ENCODE measurements at regions not wholly inside any gene's neighbourhood (a gene's known extent, or its start where the extent isn't known, plus 50 kb on each side); places are given as distances from the start of the nearest gene placed in this dataset.

DNA sequence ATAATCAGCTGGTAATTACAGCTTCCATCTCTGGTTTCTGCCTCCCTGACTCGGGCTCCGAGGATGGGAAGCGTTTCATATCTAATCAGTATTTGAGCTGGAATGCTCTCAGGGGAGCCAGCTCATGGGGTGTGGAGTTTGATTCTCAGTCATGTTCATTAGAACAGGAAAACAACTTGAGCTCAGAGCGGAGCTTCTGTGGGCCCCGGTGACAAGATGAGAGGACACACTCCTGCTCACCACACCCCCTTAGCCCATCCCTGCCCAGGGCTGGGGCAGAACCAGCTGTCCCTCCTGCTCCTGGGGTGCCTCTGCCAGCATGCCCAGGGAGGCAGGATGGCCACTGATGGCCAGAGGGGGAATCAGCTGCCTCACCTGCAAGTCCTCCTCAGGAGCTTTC is 726.0 kb downstream of the PTPRU start:
- DNase-seq (ENCODE audit: insufficient read length, low spot score) (no peak), FAIRE-seq (no peak)
- TF ChIP-seq PAX5 (IDR thresholded peaks at IDR 0.05; ENCODE audit: insufficient read depth, low read length, severe bottlenecking) (no peak), SPI1 (IDR thresholded peaks at IDR 0.05; ENCODE audit: low read depth, low read length) (no peak), POLR2AphosphoS5 (IDR thresholded peaks at IDR 0.05; ENCODE audit: low read depth, low read length) (no peak), TAF1 (IDR thresholded peaks at IDR 0.05; ENCODE audit: low read depth, low read length) (no peak), POLR2A (IDR thresholded peaks at IDR 0.05; ENCODE audit: low read depth, low read length) (no peak), POU2F2 (IDR thresholded peaks at IDR 0.05; ENCODE audit: low read depth, low read length) (no peak)

- TF ChIP-seq TAF1 (IDR thresholded peaks at IDR 0.05; ENCODE audit: low read depth, low read length) (no peak), POLR2AphosphoS5 (IDR thresholded peaks at IDR 0.05; ENCODE audit: low read depth, low read length) (no peak), PAX5 (IDR thresholded peaks at IDR 0.05; ENCODE audit: insufficient read depth, low read length, severe bottlenecking) (no peak)
- DNase-seq (ENCODE audit: insufficient read length, low spot score) (no peak), FAIRE-seq (no peak)
These were observed 725.2 kb downstream of the PTPRU start for GRCh38 chr1:29961293-29962059.

DNA sequence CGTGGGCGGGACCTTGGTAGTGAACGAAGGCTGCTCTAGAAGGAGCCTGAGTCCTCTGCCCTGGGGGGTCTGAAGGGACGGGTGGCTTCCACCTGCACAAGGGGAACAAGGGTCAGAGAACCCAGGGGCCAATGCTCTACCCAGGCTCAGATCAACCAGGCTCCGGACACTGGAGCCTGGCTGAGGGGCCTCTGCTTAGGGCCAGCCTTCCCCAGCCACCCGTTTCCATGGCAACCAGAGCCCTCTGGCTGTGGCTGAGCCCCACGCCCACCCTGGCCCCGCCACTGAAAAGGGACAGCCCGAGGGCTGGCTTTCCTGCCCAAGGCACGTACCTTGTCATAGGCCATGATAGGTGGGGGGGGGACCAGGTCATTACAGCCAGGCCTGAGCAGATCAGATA is 724.6 kb downstream of the PTPRU start:
- DNase-seq (ENCODE audit: insufficient read length, low spot score) (no peak), FAIRE-seq (no peak)
- TF ChIP-seq POU2F2 (IDR thresholded peaks at IDR 0.05; ENCODE audit: low read depth, low read length): no peak
- TF ChIP-seq SPI1 (IDR thresholded peaks at IDR 0.05; ENCODE audit: low read depth, low read length): no peak
- TF ChIP-seq POLR2AphosphoS5 (IDR thresholded peaks at IDR 0.05; ENCODE audit: low read depth, low read length): no peak
- no peak for TF ChIP-seq POLR2A (IDR thresholded peaks at IDR 0.05; ENCODE audit: low read depth, low read length)

GRCh38 chr1:29960156-29960755 is 723.9 kb downstream of the PTPRU start:
- TF ChIP-seq PAX5 (IDR thresholded peaks at IDR 0.05; ENCODE audit: insufficient read depth, low read length, severe bottlenecking): no peak
- TF ChIP-seq TAF1 (IDR thresholded peaks at IDR 0.05; ENCODE audit: low read depth, low read length): no peak
- no peak for TF ChIP-seq POLR2AphosphoS5 (IDR thresholded peaks at IDR 0.05; ENCODE audit: low read depth, low read length)
- TF ChIP-seq POLR2A (IDR thresholded peaks at IDR 0.05; ENCODE audit: low read depth, low read length): no peak
- no peak for TF ChIP-seq SPI1 (IDR thresholded peaks at IDR 0.05; ENCODE audit: low read depth, low read length)
- no peak for TF ChIP-seq POU2F2 (IDR thresholded peaks at IDR 0.05; ENCODE audit: low read depth, low read length)
- DNase-seq (ENCODE audit: insufficient read length, low spot score) (no peak), FAIRE-seq (no peak)

DNA sequence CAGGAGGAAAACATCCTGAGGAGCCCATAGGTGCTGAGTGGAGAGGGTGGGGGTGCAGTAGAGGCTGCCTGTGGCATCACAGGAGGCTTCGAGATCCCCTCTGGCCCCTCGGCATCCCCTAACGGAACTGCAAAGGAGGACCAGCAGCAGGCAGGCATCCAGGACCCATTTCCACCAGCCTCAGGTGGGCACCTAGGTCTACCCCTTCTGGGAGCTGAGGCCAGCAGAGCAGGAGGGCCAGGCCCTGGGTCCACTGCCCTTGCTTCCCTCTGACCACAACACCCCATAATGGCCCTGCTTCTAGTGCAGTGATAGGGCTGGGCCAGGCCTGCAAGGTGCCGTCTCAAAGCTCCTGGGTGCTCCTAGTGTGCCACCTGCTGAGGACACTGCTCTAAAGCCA is 723.0 kb downstream of the PTPRU start:
- DNase-seq (ENCODE audit: insufficient read length, low spot score): no peak
- FAIRE-seq: no peak
- TF ChIP-seq POLR2A (IDR thresholded peaks at IDR 0.05; ENCODE audit: low read depth, low read length) (no peak), TAF1 (IDR thresholded peaks at IDR 0.05; ENCODE audit: low read depth, low read length) (no peak), POU2F2 (IDR thresholded peaks at IDR 0.05; ENCODE audit: low read depth, low read length) (no peak), POLR2AphosphoS5 (IDR thresholded peaks at IDR 0.05; ENCODE audit: low read depth, low read length) (no peak), PAX5 (IDR thresholded peaks at IDR 0.05; ENCODE audit: insufficient read depth, low read length, severe bottlenecking) (no peak), SPI1 (IDR thresholded peaks at IDR 0.05; ENCODE audit: low read depth, low read length) (no peak)

- DNase-seq (ENCODE audit: insufficient read length, low spot score): no peak
- TF ChIP-seq PAX5 (IDR thresholded peaks at IDR 0.05; ENCODE audit: insufficient read depth, low read length, severe bottlenecking) (no peak), TAF1 (IDR thresholded peaks at IDR 0.05; ENCODE audit: low read depth, low read length) (no peak), POLR2A (IDR thresholded peaks at IDR 0.05; ENCODE audit: low read depth, low read length) (no peak), SPI1 (IDR thresholded peaks at IDR 0.05; ENCODE audit: low read depth, low read length) (no peak), POLR2AphosphoS5 (IDR thresholded peaks at IDR 0.05; ENCODE audit: low read depth, low read length) (no peak), POU2F2 (IDR thresholded peaks at IDR 0.05; ENCODE audit: low read depth, low read length) (no peak)
- FAIRE-seq: no peak
These were observed 721.9 kb downstream of the PTPRU start for GRCh38 chr1:29958271-29958670.

DNA sequence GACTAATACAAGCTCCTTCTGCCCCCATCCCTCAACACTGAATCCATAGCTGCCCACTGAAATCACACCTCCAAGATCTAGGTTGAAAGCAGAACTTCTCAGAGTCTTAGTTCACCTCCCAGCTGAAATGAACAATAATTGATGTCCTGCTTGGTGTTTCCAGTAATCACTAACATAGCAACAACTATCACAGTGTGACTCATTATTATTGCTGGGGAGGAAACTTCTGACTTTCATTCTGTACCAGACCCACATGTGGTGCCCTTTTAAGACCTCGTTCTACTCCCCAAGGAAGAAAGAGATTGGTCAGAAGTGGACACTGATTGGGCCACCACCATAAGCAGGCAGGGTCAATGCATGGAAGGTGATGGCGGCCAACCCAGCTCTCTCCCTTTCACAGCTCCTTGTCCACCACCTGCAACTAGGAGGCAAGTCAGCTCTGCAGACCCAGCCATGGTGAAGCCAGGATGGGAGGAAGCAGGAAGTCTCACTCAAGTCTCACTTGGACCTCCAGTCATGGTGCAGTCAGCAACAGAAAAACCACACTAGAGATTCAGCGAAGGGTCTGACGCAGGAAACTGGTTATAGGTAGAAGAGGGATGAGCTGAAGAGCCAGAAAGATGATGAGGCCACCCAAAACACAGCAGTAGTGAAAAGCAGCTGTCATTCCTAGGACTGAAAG is 720.2 kb downstream of the PTPRU start:
- FAIRE-seq (no peak), DNase-seq (ENCODE audit: insufficient read length, low spot score) (no peak)
- TF ChIP-seq PAX5 (IDR thresholded peaks at IDR 0.05; ENCODE audit: insufficient read depth, low read length, severe bottlenecking) (no peak), SPI1 (IDR thresholded peaks at IDR 0.05; ENCODE audit: low read depth, low read length) (no peak), POLR2AphosphoS5 (IDR thresholded peaks at IDR 0.05; ENCODE audit: low read depth, low read length) (no peak), TAF1 (IDR thresholded peaks at IDR 0.05; ENCODE audit: low read depth, low read length) (no peak)

- FAIRE-seq: no peak
- TF ChIP-seq POLR2A (IDR thresholded peaks at IDR 0.05; ENCODE audit: low read depth, low read length) (no peak), TAF1 (IDR thresholded peaks at IDR 0.05; ENCODE audit: low read depth, low read length) (no peak), POU2F2 (IDR thresholded peaks at IDR 0.05; ENCODE audit: low read depth, low read length) (no peak), PAX5 (IDR thresholded peaks at IDR 0.05; ENCODE audit: insufficient read depth, low read length, severe bottlenecking) (no peak), SPI1 (IDR thresholded peaks at IDR 0.05; ENCODE audit: low read depth, low read length) (no peak), POLR2AphosphoS5 (IDR thresholded peaks at IDR 0.05; ENCODE audit: low read depth, low read length) (no peak)
- DNase-seq (ENCODE audit: insufficient read length, low spot score): no peak
These were observed 718.3 kb downstream of the PTPRU start for GRCh38 chr1:29954591-29954990.

- no peak for DNase-seq (ENCODE audit: insufficient read length, low spot score)
- no peak for FAIRE-seq
- TF ChIP-seq TAF1 (IDR thresholded peaks at IDR 0.05; ENCODE audit: low read depth, low read length) (no peak), SPI1 (IDR thresholded peaks at IDR 0.05; ENCODE audit: low read depth, low read length) (no peak), POLR2A (IDR thresholded peaks at IDR 0.05; ENCODE audit: low read depth, low read length) (no peak), PAX5 (IDR thresholded peaks at IDR 0.05; ENCODE audit: insufficient read depth, low read length, severe bottlenecking) (no peak), POLR2AphosphoS5 (IDR thresholded peaks at IDR 0.05; ENCODE audit: low read depth, low read length) (no peak), POU2F2 (IDR thresholded peaks at IDR 0.05; ENCODE audit: low read depth, low read length) (no peak)
These were observed 717.6 kb downstream of the PTPRU start for GRCh38 chr1:29953961-29954360.
